ENCODE measurements at regions not wholly inside any gene's neighbourhood (a gene's known extent, or its start where the extent isn't known, plus 50 kb on each side); places are given as distances from the start of the nearest gene placed in this dataset.

GRCh38 chr13:105530468-105530867 is 1005.0 kb downstream of the EFNB2 start:
- no peak overlapping the region for H3K9ac ChIP-seq (ENCODE audit: low read depth, low read length)
- dilution Hi-C loops (cut with HindIII; ENCODE audit: low sequenced_read_pairs, unreplicated experiment), result no loop called here

More at GRCh38 chr13:105530468-105530867, 1005.0 kb downstream of the EFNB2 start:
- Histone ChIP-seq H4K91ac (ENCODE audit: insufficient read depth, low read depth, low read length) (no peak overlapping the region), H2BK20ac (ENCODE audit: low read depth, low read length) (no peak overlapping the region), H3K9me1 (ENCODE audit: insufficient read depth, low read length) (no peaks in the 10 kb centered on the region), H3K27ac (ENCODE audit: insufficient read depth, low read length) (no peak overlapping the region), H2AK5ac (ENCODE audit: low read depth, low read length) (no peak overlapping the region), H3K14ac (replicated peaks; ENCODE audit: low read depth, low read length) (no peak overlapping the region), H2BK5ac (ENCODE audit: low read depth, low read length, poor library complexity, severe bottlenecking) (no peak overlapping the region), H3K36me3 (ENCODE audit: control insufficient read depth, insufficient read depth, low read length) (no peaks in the 10 kb centered on the region), H3K23ac (ENCODE audit: low read depth, low read length) (no peak overlapping the region), H3K9me3 (ENCODE audit: control insufficient read depth, insufficient read depth, low read length) (no peaks in the 10 kb centered on the region), H4K5ac (ENCODE audit: low read depth, low read length) (no peak overlapping the region), H3K4me3 (ENCODE audit: insufficient read depth, low read depth, low read length) (no peak overlapping the region), H2BK120ac (ENCODE audit: low read depth, low read length) (no peak overlapping the region), H3K4me1 (ENCODE audit: control insufficient read depth, insufficient read depth, low read length) (no peaks in the 10 kb centered on the region), H2AFZ (replicated peaks; ENCODE audit: low read length, poor library complexity) (no peak overlapping the region), H3K18ac (ENCODE audit: low read depth, low read length) (no peak overlapping the region), H2BK15ac (ENCODE audit: low read depth, low read length) (no peak overlapping the region), H4K8ac (ENCODE audit: low read depth in 2 of 2, low read length in 2 of 2) (no peak overlapping the region), H3K4ac (ENCODE audit: low read depth, low read length) (no peak overlapping the region), H3K4me2 (ENCODE audit: low read depth, low read length) (no peak overlapping the region), H3K79me1 (ENCODE audit: low read depth in 1 of 2, low read length in 2 of 2) (no peaks in the 10 kb centered on the region), H3K56ac (ENCODE audit: extremely low read depth, insufficient read depth, low read length) (no peak overlapping the region), H3K27me3 (ENCODE audit: control insufficient read depth, insufficient read depth, low read length) (no peaks in the 10 kb centered on the region), H4K20me1 (ENCODE audit: insufficient read depth, low read length) (no peaks in the 10 kb centered on the region), H2AK9ac (replicated peaks; ENCODE audit: low read depth, low read length, poor library complexity) (no peak overlapping the region)
- TF ChIP-seq NFE2L2 (IDR thresholded peaks at IDR 0.05; ENCODE audit: low read depth, low read length) (peak; percentile 83), MAZ (IDR thresholded peaks at IDR 0.05; ENCODE audit: borderline replicate concordance, low read depth, low read length) (no peak), MAFK (IDR thresholded peaks at IDR 0.05; ENCODE audit: low read depth, low read length) (peak; percentile 60)
- CTCF ChIA-PET, result no interaction called here
- BruUV-seq (replicated peaks), result no TSS peak
- no CpG with 5 or more reads among the region's 3 CpGs for WGBS, 2 experiments (ENCODE audit: extremely low coverage in 2 of 2, insufficient read length in 1 of 2)
- POLR2A ChIA-PET (ENCODE audit: unreplicated experiment), result no interaction called here
- DNase-seq, result no peak
- ATAC-seq (ENCODE audit: low read depth), result no peak
- in situ Hi-C loops (cut with MboI; ENCODE audit: low sequenced_read_pairs), result no loop called here
- intact Hi-C loops (cut with micrococcal nuclease), result no loop called here

Measured in IMR-90 (cell line).